Uterus (tissue), 3 donors: ENCODE measurements at regions not wholly inside any gene's neighbourhood (a gene's known extent, or its start where the extent isn't known, plus 50 kb on each side); places are given as distances from the start of the nearest gene placed in this dataset.

Source experiments
- DNase-seq, 2 donors: peaks; one replicate each; pipeline ENCODE4 v3.0.0-alpha.2; 2019 to 2020
- H3K27ac ChIP-seq, 2 donors: fragments of 200-600 bp; sonication (generic); 1 replicate in 1 of 2; 2 replicates in 1 of 2; pipeline ENCODE4 v1.5.1; 2016 to 2018
- H3K27me3 ChIP-seq, 2 donors: fragments of 200-600 bp; sonication (generic); one replicate each; pipeline ENCODE4 v1.5.1; 2018 to 2019; ENCODE audit warnings: control low read depth in 1 of 2
- H3K36me3 ChIP-seq, 2 donors: fragments of 200-600 bp; sonication (generic); one replicate each; pipeline ENCODE4 v1.5.1; 2019; ENCODE audit warnings: control low read depth in 1 of 2
- H3K4me1 ChIP-seq, 2 donors: fragments of 200-600 bp; sonication (generic); one replicate each; pipeline ENCODE4 v1.5.1; 2018 to 2019; ENCODE audit warnings: control low read depth in 1 of 2
- H3K4me3 ChIP-seq, 2 donors: fragments of 200-600 bp; sonication (generic); 1 replicate in 1 of 2; 2 replicates in 1 of 2; pipeline ENCODE4 v1.5.1; 2018 to 2019; ENCODE audit warnings: mild to moderate bottlenecking in 1 of 2
- H3K9me3 ChIP-seq, 2 donors: fragments of 200-600 bp; sonication (generic); one replicate each; pipeline ENCODE4 v1.5.1; 2019; ENCODE audit warnings: control low read depth in 1 of 2
- POLR2A ChIP-seq, 2 donors: fragments of 450-650 bp; IDR thresholded peaks; one replicate each; pipeline ENCODE4 v1.6.1; 2016; ENCODE audit warnings: antibody characterized with exemption in 2 of 2, mild to moderate bottlenecking in 1 of 2, moderate library complexity in 1 of 2
- intact Hi-C: fragments of 100-400 bp; cut with DNase I; formaldehyde crosslinking; loops from one replicate; pipeline ENCODE4 v1.15.1; 2023; ENCODE audit warnings: low total_unique reads
- TF ChIP-seq, protein P1 (sequence below), 4 experiments: fragments of 200-600 bp in 2 of 4; fragments of 450-650 bp in 2 of 4; sonication (generic) in 2 of 4; IDR thresholded peaks; one replicate each; pipeline ENCODE4 v1.5.1; 2016 to 2019; ENCODE audit warnings: antibody characterized with exemption in 4 of 4, mild to moderate bottlenecking in 2 of 4, moderate library complexity in 1 of 4
- donor health status: DM: yes; HTN: yes; CAD: no.

DNA sequence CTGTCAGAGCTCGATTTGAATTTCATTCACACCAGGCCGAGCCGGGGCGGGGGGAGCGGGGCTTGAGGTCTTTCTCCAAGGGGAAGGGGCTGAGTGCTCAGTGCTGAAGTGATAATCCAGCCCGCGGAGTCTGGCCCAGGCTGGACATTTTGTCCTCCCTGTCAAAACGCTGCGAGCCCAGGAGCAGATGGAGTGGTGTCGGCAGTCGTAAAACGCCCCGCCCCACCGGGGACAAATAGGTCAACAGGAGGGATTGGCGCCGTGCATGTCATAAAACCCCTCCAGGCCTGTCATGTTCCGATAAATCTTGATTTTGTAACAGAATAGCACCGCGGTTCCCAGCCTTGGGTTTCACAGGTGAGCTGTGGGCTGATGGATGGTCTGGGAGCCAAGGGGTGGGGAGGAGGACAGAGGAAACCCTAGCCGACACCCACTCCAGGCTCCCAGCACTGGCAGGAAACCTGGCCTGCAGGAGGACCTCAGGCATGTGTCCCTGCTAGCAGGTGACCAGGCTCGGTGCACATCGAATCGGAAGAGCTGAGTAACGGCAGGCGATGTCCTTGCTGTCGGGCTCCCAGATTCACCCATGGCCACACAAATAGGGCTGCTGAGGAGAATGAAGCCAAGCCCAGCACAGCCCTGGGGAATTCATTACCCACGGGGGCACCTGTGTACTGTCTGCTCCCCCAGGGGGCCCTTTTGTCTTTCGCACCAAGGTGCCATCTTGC, 341.4 kb downstream of the FOXL1 start:
- no peak for TF ChIP-seq POLR2A (IDR thresholded peaks at IDR 0.05)
- TF ChIP-seq, protein P1, sequence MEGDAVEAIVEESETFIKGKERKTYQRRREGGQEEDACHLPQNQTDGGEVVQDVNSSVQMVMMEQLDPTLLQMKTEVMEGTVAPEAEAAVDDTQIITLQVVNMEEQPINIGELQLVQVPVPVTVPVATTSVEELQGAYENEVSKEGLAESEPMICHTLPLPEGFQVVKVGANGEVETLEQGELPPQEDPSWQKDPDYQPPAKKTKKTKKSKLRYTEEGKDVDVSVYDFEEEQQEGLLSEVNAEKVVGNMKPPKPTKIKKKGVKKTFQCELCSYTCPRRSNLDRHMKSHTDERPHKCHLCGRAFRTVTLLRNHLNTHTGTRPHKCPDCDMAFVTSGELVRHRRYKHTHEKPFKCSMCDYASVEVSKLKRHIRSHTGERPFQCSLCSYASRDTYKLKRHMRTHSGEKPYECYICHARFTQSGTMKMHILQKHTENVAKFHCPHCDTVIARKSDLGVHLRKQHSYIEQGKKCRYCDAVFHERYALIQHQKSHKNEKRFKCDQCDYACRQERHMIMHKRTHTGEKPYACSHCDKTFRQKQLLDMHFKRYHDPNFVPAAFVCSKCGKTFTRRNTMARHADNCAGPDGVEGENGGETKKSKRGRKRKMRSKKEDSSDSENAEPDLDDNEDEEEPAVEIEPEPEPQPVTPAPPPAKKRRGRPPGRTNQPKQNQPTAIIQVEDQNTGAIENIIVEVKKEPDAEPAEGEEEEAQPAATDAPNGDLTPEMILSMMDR (IDR thresholded peaks at IDR 0.05) = no peak
- H3K27ac ChIP-seq = no peak overlapping the region
- H3K36me3 ChIP-seq = no peaks in the 10 kb centered on the region
- intact Hi-C loops = no loop called here
- H3K4me3 ChIP-seq = no peak overlapping the region
- H3K4me1 ChIP-seq = no peaks in the 10 kb centered on the region
- no peak for DNase-seq
- no peaks in the 10 kb centered on the region for H3K9me3 ChIP-seq
- no peaks in the 10 kb centered on the region for H3K27me3 ChIP-seq

DNA sequence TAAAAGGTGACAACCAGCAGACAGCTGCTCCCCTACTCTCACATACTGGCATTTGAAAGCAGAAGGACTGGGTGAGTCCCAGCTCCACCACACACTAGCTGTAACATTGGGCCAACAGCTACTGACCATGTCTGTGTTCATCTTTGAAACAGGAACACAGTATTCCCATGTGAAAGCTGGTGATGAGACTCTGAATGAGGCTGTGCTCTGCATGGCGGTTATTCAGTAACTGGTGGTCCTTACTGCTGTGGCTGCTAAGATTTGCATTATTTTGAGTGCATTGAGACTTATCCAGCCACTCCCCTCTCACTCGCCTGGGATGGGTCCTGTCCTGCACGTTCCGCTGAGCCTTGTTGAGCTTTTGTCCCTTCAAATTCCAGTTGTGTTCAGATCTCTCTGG, 342.9 kb downstream of the FOXL1 start:
- Histone ChIP-seq H3K4me1 (no peaks in the 10 kb centered on the region), H3K4me3 (no peak overlapping the region), H3K27ac (no peak overlapping the region), H3K36me3 (no peaks in the 10 kb centered on the region), H3K27me3 (no peaks in the 10 kb centered on the region), H3K9me3 (no peaks in the 10 kb centered on the region)
- no peak for DNase-seq
- TF ChIP-seq, protein P1 (IDR thresholded peaks at IDR 0.05) = no peak
- TF ChIP-seq POLR2A (IDR thresholded peaks at IDR 0.05) = no peak
- intact Hi-C loops = no loop called here

DNA sequence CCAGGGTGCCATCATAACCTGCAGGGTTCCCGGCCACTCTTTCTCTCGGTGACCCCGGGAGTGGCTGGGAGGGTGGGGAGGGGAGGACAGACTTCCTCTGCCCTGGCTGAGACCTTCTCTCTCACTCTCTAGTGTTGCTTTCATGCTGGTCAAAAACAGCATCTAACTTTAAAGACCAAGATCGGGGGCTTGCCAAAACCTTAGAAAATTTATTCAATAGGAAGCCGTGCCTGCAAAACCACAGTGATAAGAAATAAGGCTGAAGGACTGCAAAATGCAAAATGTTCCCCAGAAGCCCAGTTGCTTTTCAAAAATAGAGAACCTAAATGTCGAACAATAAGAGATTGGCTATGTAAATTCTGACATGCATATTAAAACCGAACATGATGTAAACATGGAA, 344.0 kb downstream of the FOXL1 start:
- DNase-seq = no peak
- H3K36me3 ChIP-seq = no peaks in the 10 kb centered on the region
- no peak overlapping the region for H3K4me3 ChIP-seq
- H3K4me1 ChIP-seq = no peaks in the 10 kb centered on the region
- intact Hi-C loops = no loop called here
- H3K9me3 ChIP-seq = no peaks in the 10 kb centered on the region
- no peak for TF ChIP-seq POLR2A (IDR thresholded peaks at IDR 0.05)
- TF ChIP-seq, protein P1 (IDR thresholded peaks at IDR 0.05) = no peak
- no peaks in the 10 kb centered on the region for H3K27me3 ChIP-seq
- H3K27ac ChIP-seq = no peak overlapping the region

DNA sequence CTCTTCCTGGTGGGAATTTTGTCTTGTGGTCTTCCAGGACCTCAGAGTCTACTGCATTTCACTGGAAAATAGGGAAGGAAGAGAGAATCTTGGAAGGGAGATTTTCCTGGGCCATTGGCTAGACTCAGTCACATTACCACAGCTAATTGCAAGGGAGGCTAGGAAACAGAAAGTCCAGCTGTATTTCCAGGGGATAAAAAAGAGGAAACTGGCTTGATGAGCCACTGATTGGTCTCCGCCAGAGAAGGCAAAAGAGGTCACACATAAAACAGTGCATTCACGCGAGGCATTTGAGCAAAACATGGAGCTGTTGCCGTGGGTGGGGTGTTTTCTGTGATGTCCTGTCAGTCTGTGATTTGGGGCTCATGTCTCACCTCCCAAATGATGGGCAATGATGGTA, 345.3 kb downstream of the FOXL1 start:
- Histone ChIP-seq H3K9me3 (no peaks in the 10 kb centered on the region), H3K36me3 (no peaks in the 10 kb centered on the region), H3K4me1 (no peaks in the 10 kb centered on the region), H3K27ac (no peak overlapping the region), H3K4me3 (no peak overlapping the region), H3K27me3 (no peaks in the 10 kb centered on the region)
- TF ChIP-seq, protein P1 (IDR thresholded peaks at IDR 0.05) = no peak
- TF ChIP-seq POLR2A (IDR thresholded peaks at IDR 0.05) = no peak
- no peak for DNase-seq
- intact Hi-C loops = no loop called here

DNA sequence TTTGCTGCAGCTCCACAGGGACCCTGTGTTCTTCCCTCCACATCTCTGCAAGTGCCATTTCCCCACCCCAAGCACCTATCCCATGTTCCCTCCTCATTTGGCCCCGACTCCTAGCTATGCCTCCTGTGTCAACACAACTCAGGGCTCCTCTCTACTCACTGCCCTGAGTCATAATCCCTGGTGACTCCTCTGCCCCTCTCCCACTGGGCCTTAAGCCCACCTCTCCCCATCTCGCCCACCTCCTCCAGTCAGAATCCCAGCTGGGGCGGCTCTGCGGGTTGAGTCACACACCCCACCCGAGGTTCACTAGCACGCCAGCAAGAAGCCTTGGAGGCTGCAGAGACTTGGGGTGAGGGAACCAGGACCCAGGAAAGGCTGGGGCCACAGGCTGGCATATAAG, 346.2 kb downstream of the FOXL1 start:
- no peak overlapping the region for H3K27ac ChIP-seq
- no peaks in the 10 kb centered on the region for H3K27me3 ChIP-seq
- TF ChIP-seq, protein P1 (IDR thresholded peaks at IDR 0.05) = no peak
- TF ChIP-seq POLR2A (IDR thresholded peaks at IDR 0.05) = no peak
- intact Hi-C loops = no loop called here
- H3K9me3 ChIP-seq = no peaks in the 10 kb centered on the region
- DNase-seq = no peak
- H3K36me3 ChIP-seq = no peaks in the 10 kb centered on the region
- H3K4me3 ChIP-seq = no peak overlapping the region
- H3K4me1 ChIP-seq = no peaks in the 10 kb centered on the region
